Nephron (organoid): ENCODE measurements at regions not wholly inside any gene's neighbourhood (a gene's known extent, or its start where the extent isn't known, plus 50 kb on each side); places are given as distances from the start of the nearest gene placed in this dataset.
"Not testable (repeated sequence)": the region's sequence is repeated elsewhere in the genome, so short reads cannot be mapped to it uniquely, and the experiment has no call there.

ENCODE experiments used
- H3K27ac Mint-ChIP-seq, 3 experiments: 2 replicates each; pipeline ENCODE4 v1.8.0; 2020; ENCODE audit warnings: mixed read lengths in 3 of 3, mild to moderate bottlenecking in 2 of 3, moderate library complexity in 1 of 3
- H3K27me3 Mint-ChIP-seq: 2 replicates; pipeline ENCODE4 v1.8.0; 2021; ENCODE audit warnings: low read depth, mild to moderate bottlenecking, moderate library complexity, mixed read lengths
- H3K36me3 Mint-ChIP-seq: 2 replicates; pipeline ENCODE4 v1.8.0; 2020; ENCODE audit warnings: low read depth, mixed read lengths
- H3K4me1 Mint-ChIP-seq: 2 replicates; pipeline ENCODE4 v1.8.0; 2020; ENCODE audit warnings: mixed read lengths
- H3K4me3 Mint-ChIP-seq, 3 experiments: 2 replicates each; pipeline ENCODE4 v1.8.0; 2020; ENCODE audit warnings: mild to moderate bottlenecking in 3 of 3, mixed read lengths in 3 of 3, moderate library complexity in 2 of 3
- H3K9me3 Mint-ChIP-seq: 2 replicates; pipeline ENCODE4 v1.8.0; 2020; ENCODE audit warnings: mixed read lengths
- CTCF ChIP-seq, 3 experiments: fragments of 200-600 bp; sonication (generic); IDR thresholded peaks; one replicate each; pipeline ENCODE4 v1.5.0; 2021; ENCODE audit warnings: antibody characterized with exemption in 3 of 3; ENCODE audit not compliant: unreplicated experiment in 3 of 3

GRCh38 chr1:2851918-2852317 lies 50.4 kb upstream of the TTC34 start:
- H3K4me1 Mint-ChIP-seq, H3K9me3 Mint-ChIP-seq, H3K27ac Mint-ChIP-seq, H3K36me3 Mint-ChIP-seq, H3K4me3 Mint-ChIP-seq: not testable (repeated sequence)
- peaks cover 27% of the 10 kb centered on the region for H3K27me3 Mint-ChIP-seq

GRCh38 chr1:2853711-2854110 lies 52.2 kb upstream of the TTC34 start:
- Mint-ChIP-seq H3K27ac (no peak overlapping the region), H3K27me3 (peaks cover 36% of the 10 kb centered on the region), H3K4me3 (no peak overlapping the region), H3K4me1 (peaks cover 14% of the 10 kb centered on the region), H3K36me3 (peaks cover 4% of the 10 kb centered on the region), H3K9me3 (peaks cover 11% of the 10 kb centered on the region)
- no peak for TF ChIP-seq CTCF (IDR thresholded peaks at IDR 0.05; ENCODE audit: unreplicated experiment in 3 of 3)

GRCh38 chr1:2854151-2854550 lies 52.7 kb upstream of the TTC34 start:
- Mint-ChIP-seq H3K4me3 (no peak overlapping the region), H3K4me1 (peaks cover 14% of the 10 kb centered on the region), H3K27me3 (peaks cover 34% of the 10 kb centered on the region), H3K36me3 (peaks cover 5% of the 10 kb centered on the region), H3K9me3 (peaks cover 13% of the 10 kb centered on the region), H3K27ac (no peak overlapping the region)
- TF ChIP-seq CTCF (IDR thresholded peaks at IDR 0.05; ENCODE audit: unreplicated experiment in 3 of 3) = no peak

GRCh38 chr1:2854611-2855010 lies 53.1 kb upstream of the TTC34 start:
- peaks cover 14% of the 10 kb centered on the region for H3K4me1 Mint-ChIP-seq
- H3K9me3 Mint-ChIP-seq = peaks cover 13% of the 10 kb centered on the region
- peaks cover 34% of the 10 kb centered on the region for H3K27me3 Mint-ChIP-seq

GRCh38 chr1:2855206-2856065 lies 53.9 kb upstream of the TTC34 start:
- peaks cover 13% of the 10 kb centered on the region for H3K9me3 Mint-ChIP-seq
- H3K27ac Mint-ChIP-seq = peak overlapping the region in 1 of 3 experiments; percentile 69
- H3K36me3 Mint-ChIP-seq = peaks cover 5% of the 10 kb centered on the region
- peaks cover 32% of the 10 kb centered on the region for H3K27me3 Mint-ChIP-seq
- H3K4me1 Mint-ChIP-seq = peaks cover 14% of the 10 kb centered on the region
- H3K4me3 Mint-ChIP-seq = no peak overlapping the region
- no peak for TF ChIP-seq CTCF (IDR thresholded peaks at IDR 0.05; ENCODE audit: unreplicated experiment in 3 of 3)

More at GRCh38 chr1:2854611-2855010, 53.1 kb upstream of the TTC34 start:
- no peak for TF ChIP-seq CTCF (IDR thresholded peaks at IDR 0.05; ENCODE audit: unreplicated experiment in 3 of 3)
- peaks cover 5% of the 10 kb centered on the region for H3K36me3 Mint-ChIP-seq
- no peak overlapping the region for H3K4me3 Mint-ChIP-seq
- no peak overlapping the region for H3K27ac Mint-ChIP-seq

GRCh38 chr1:2856066-2856390 lies 54.5 kb upstream of the TTC34 start:
- Mint-ChIP-seq H3K4me3 (no peak overlapping the region), H3K27ac (peak overlapping the region in 1 of 3 experiments; percentile 69), H3K4me1 (peaks cover 14% of the 10 kb centered on the region), H3K9me3 (peaks cover 13% of the 10 kb centered on the region), H3K36me3 (peaks cover 5% of the 10 kb centered on the region), H3K27me3 (peaks cover 29% of the 10 kb centered on the region)
- TF ChIP-seq CTCF (IDR thresholded peaks at IDR 0.05; ENCODE audit: unreplicated experiment in 3 of 3) = no peak
